ENCODE measurements at regions not wholly inside any gene's neighbourhood (a gene's known extent, or its start where the extent isn't known, plus 50 kb on each side); places are given as distances from the start of the nearest gene placed in this dataset.
A peak's percentile ranks its signal among the peaks of the same experiment; 100 is the strongest.

DNA sequence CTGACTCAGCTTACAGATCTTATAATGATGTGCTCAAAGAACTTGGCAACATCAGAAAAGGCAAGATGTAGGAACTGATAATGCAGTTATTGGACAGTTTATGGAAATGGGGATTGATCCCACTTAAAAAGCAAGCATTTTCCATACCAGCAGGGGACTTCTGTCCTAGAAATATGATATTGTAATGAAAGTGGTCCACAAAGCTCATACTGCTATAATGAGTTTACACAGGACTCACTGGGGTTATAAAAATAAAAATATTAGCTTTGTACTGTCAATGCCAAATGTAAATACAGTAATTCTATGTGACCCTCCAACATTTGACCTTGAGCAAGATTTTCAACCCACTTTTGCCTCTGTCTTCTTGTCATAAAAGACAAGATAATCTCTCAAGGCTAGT lies 145.5 kb upstream of the SEM1 start (continued):
- TF ChIP-seq, protein P1, sequence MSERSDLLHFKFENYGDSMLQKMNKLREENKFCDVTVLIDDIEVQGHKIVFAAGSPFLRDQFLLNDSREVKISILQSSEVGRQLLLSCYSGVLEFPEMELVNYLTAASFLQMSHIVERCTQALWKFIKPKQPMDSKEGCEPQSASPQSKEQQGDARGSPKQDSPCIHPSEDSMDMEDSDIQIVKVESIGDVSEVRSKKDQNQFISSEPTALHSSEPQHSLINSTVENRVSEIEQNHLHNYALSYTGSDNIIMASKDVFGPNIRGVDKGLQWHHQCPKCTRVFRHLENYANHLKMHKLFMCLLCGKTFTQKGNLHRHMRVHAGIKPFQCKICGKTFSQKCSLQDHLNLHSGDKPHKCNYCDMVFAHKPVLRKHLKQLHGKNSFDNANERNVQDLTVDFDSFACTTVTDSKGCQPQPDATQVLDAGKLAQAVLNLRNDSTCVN (tag by site-specific recombination; optimal IDR thresholded peaks at IDR 0.05): no peak
- no peak for TF ChIP-seq SCRT1 (tag by site-specific recombination; IDR thresholded peaks at IDR 0.05; ENCODE audit: borderline replicate concordance)
- peak; percentile 90; the same call in 1 of the 2 replicates for TF ChIP-seq MZF1 (tag by site-specific recombination; IDR thresholded peaks at IDR 0.05; ENCODE audit: borderline replicate concordance)
- TF ChIP-seq ZNF510 (tag by site-specific recombination; IDR thresholded peaks at IDR 0.05; ENCODE audit: insufficient replicate concordance): no peak
- TF ChIP-seq, protein P2, sequence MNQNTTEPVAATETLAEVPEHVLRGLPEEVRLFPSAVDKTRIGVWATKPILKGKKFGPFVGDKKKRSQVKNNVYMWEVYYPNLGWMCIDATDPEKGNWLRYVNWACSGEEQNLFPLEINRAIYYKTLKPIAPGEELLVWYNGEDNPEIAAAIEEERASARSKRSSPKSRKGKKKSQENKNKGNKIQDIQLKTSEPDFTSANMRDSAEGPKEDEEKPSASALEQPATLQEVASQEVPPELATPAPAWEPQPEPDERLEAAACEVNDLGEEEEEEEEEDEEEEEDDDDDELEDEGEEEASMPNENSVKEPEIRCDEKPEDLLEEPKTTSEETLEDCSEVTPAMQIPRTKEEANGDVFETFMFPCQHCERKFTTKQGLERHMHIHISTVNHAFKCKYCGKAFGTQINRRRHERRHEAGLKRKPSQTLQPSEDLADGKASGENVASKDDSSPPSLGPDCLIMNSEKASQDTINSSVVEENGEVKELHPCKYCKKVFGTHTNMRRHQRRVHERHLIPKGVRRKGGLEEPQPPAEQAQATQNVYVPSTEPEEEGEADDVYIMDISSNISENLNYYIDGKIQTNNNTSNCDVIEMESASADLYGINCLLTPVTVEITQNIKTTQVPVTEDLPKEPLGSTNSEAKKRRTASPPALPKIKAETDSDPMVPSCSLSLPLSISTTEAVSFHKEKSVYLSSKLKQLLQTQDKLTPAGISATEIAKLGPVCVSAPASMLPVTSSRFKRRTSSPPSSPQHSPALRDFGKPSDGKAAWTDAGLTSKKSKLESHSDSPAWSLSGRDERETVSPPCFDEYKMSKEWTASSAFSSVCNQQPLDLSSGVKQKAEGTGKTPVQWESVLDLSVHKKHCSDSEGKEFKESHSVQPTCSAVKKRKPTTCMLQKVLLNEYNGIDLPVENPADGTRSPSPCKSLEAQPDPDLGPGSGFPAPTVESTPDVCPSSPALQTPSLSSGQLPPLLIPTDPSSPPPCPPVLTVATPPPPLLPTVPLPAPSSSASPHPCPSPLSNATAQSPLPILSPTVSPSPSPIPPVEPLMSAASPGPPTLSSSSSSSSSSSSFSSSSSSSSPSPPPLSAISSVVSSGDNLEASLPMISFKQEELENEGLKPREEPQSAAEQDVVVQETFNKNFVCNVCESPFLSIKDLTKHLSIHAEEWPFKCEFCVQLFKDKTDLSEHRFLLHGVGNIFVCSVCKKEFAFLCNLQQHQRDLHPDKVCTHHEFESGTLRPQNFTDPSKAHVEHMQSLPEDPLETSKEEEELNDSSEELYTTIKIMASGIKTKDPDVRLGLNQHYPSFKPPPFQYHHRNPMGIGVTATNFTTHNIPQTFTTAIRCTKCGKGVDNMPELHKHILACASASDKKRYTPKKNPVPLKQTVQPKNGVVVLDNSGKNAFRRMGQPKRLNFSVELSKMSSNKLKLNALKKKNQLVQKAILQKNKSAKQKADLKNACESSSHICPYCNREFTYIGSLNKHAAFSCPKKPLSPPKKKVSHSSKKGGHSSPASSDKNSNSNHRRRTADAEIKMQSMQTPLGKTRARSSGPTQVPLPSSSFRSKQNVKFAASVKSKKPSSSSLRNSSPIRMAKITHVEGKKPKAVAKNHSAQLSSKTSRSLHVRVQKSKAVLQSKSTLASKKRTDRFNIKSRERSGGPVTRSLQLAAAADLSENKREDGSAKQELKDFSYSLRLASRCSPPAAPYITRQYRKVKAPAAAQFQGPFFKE (tag by site-specific recombination; IDR thresholded peaks at IDR 0.05; ENCODE audit: borderline replicate concordance): no peak
- no peak for TF ChIP-seq ZNF404 (tag by site-specific recombination; IDR thresholded peaks at IDR 0.05)
- no peak for TF ChIP-seq ZNF148 (tag by site-specific recombination; IDR thresholded peaks at IDR 0.05; ENCODE audit: borderline replicate concordance)
- no peak for TF ChIP-seq KLF9 (tag by site-specific recombination; IDR thresholded peaks at IDR 0.05; ENCODE audit: low read depth)
- TF ChIP-seq ZNF23 (tag by site-specific recombination; IDR thresholded peaks at IDR 0.05; ENCODE audit: borderline replicate concordance): no peak
- TF ChIP-seq SP2 (tag by site-specific recombination; IDR thresholded peaks at IDR 0.05): no peak
- no peak for TF ChIP-seq ZNF776 (tag by site-specific recombination; IDR thresholded peaks at IDR 0.05; ENCODE audit: borderline replicate concordance)
- no peak for TF ChIP-seq ZFP3 (tag by site-specific recombination; IDR thresholded peaks at IDR 0.05; ENCODE audit: low read depth)
- TF ChIP-seq GLIS1 (tag by site-specific recombination; IDR thresholded peaks at IDR 0.05): peak; percentile 66

- no peak for TF ChIP-seq ZNF184 (tag by site-specific recombination; IDR thresholded peaks at IDR 0.05)
- Histone ChIP-seq H3K27ac (ENCODE audit: extremely low read depth, low read depth, low read length) (no peak overlapping the region), H3K36me3 (ENCODE audit: control insufficient read depth in 2 of 2, insufficient read depth in 1 of 2, low read length in 2 of 2) (no peaks in the 10 kb centered on the region), H3K4me1 (ENCODE audit: control insufficient read depth, insufficient read depth, low read length) (peaks cover 4% of the 10 kb centered on the region; the same call in 1 of the 2 replicates), H3K4me3 (ENCODE audit: low read depth, low read length) (no peak overlapping the region), H3K9me3 (ENCODE audit: control insufficient read depth, insufficient read depth, low read depth, low read length) (no peaks in the 10 kb centered on the region)
- CTCF ChIA-PET: no interaction called here
- POLR2A ChIA-PET: no interaction called here
Measured at GRCh38 chr7:96855691-96856090, 146.0 kb upstream of the SEM1 start.

DNA sequence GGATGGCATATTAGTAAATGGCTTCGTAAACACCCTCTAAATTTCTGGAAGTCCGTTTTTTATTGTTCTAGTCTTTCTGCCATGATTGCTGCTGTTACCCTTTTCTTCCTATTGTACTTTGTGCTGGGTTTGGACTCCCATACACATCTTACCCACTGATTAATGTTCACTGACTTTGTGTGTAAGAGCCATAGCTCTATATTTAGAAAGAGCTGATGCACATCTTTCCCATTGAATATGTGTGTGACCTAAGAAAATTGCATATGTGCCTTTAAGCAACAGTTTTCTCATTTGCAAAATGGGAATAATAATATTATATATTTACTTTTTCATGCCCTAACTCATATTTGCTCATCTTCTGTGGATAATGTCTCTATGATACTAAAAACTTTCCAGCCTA lies 135.8 kb upstream of the DLX6 start:
- Histone ChIP-seq H3K4me3 (ENCODE audit: low read depth, low read length) (no peak overlapping the region), H3K4me1 (ENCODE audit: control insufficient read depth, insufficient read depth, low read length) (no peaks in the 10 kb centered on the region), H3K27ac (ENCODE audit: extremely low read depth, low read depth, low read length) (no peak overlapping the region), H3K9me3 (ENCODE audit: control insufficient read depth, insufficient read depth, low read depth, low read length) (no peaks in the 10 kb centered on the region), H3K36me3 (ENCODE audit: control insufficient read depth in 2 of 2, insufficient read depth in 1 of 2, low read length in 2 of 2) (no peaks in the 10 kb centered on the region)
- CTCF ChIA-PET: no interaction called here
- POLR2A ChIA-PET: no interaction called here
- no peak for TF ChIP-seq ZNF311 (tag by site-specific recombination; IDR thresholded peaks at IDR 0.05; ENCODE audit: borderline replicate concordance)
- no peak for TF ChIP-seq ZNF777 (tag by site-specific recombination; IDR thresholded peaks at IDR 0.05; ENCODE audit: borderline replicate concordance)
- TF ChIP-seq ZSCAN18 (tag by site-specific recombination; IDR thresholded peaks at IDR 0.05): no peak
- no peak for TF ChIP-seq ZNF658 (tag by site-specific recombination; IDR thresholded peaks at IDR 0.05)
- TF ChIP-seq ZNF544 (tag by site-specific recombination; IDR thresholded peaks at IDR 0.05): no peak
- TF ChIP-seq ZNF398 (tag by site-specific recombination; IDR thresholded peaks at IDR 0.05): no peak
- no peak for TF ChIP-seq ZNF571 (tag by site-specific recombination; IDR thresholded peaks at IDR 0.05)
